ENCODE measurements at regions not wholly inside any gene's neighbourhood (a gene's known extent, or its start where the extent isn't known, plus 50 kb on each side); places are given as distances from the start of the nearest gene placed in this dataset.

DNA sequence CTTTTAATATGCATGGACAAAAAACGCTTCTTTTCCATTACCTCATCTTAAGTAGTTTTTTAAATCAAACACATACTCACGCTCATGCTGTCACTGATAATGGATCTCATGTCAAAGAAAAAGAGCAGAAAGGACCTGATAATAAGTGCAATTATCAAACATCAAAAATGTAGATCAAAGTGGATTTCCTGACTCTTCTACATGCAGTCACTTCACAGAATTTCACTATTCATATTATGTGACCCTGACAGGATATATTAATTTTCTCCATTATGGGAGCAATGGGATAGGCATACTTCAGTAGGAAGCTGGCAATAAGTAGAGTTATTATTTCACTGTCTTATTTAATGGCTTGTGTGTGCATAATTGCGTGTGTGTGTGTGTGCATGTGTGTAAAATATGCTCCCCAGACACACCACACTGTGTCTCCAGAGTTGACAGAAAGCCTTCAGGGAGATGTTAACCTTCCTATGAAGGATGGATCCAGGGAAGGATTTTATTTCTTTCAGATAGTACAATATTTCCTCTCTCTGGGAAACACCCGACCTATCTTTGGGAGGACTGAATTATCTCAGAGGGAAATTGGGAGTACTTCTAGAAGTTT, 445.2 kb downstream of the SH2D1A start:
- TF ChIP-seq REST (IDR thresholded peaks at IDR 0.05; ENCODE audit: insufficient read depth in 1 of 2, low read depth in 2 of 2, low read length in 2 of 2) (no peak), TAF1 (IDR thresholded peaks at IDR 0.05; ENCODE audit: borderline replicate concordance, insufficient read depth, low read length) (no peak), FOXP2 (optimal IDR thresholded peaks at IDR 0.05; ENCODE audit: borderline replicate concordance, extremely low read depth, extremely low read length, insufficient read depth) (no peak), POLR2AphosphoS5 (IDR thresholded peaks at IDR 0.05; ENCODE audit: low read depth, low read length) (no peak), SIN3A (IDR thresholded peaks at IDR 0.05; ENCODE audit: borderline replicate concordance, insufficient read depth, low read length) (no peak)

DNA sequence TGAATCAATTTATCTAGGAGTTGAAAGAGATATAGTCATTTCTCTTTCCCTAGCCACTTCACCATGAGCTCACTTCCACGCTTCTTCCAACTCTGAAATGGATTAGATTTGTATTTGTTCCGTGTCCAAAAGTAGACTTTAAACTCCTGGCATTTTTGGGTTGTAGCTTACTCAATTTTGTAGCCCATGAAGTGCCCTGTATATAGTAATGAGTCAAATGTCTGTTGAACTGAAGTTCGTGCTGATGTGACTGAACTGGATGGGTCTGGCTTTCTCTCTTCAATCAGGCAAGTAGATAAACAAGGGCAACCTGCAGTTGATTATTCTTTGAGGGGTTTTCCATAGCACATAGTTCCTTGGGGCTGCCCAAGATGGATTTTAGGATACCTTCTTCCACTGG, 450.6 kb downstream of the SH2D1A start:
- no peak for TF ChIP-seq SIN3A (IDR thresholded peaks at IDR 0.05; ENCODE audit: borderline replicate concordance, insufficient read depth, low read length)

DNA sequence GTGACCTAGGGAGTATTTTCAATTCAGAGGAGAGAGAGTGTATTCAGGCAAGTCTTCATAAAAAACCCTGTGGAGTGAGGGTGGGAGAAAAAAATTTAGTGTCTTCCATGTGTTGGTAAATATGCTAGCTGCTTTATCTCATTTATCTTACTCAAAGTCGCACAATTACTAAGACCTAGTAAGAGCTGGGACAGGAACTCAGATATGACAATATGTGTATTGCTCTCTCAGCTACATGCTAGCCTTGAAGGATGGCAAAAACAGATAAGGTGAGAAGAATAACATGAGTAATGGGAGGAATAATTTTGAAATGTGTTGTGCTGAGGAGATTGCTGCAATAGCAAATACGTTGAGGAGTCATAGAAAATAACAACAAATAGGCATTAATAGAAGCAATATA, 458.6 kb downstream of the SH2D1A start:
- no peak for TF ChIP-seq SIN3A (IDR thresholded peaks at IDR 0.05; ENCODE audit: borderline replicate concordance, insufficient read depth, low read length)
- TF ChIP-seq TAF1 (IDR thresholded peaks at IDR 0.05; ENCODE audit: borderline replicate concordance, insufficient read depth, low read length), result no peak
- no peak for TF ChIP-seq POLR2AphosphoS5 (IDR thresholded peaks at IDR 0.05; ENCODE audit: low read depth, low read length)
- TF ChIP-seq FOXP2 (optimal IDR thresholded peaks at IDR 0.05; ENCODE audit: borderline replicate concordance, extremely low read depth, extremely low read length, insufficient read depth), result no peak
- TF ChIP-seq REST (IDR thresholded peaks at IDR 0.05; ENCODE audit: insufficient read depth in 1 of 2, low read depth in 2 of 2, low read length in 2 of 2), result no peak

GRCh38 chrX:124805486-124805885, 459.1 kb downstream of the SH2D1A start:
- TF ChIP-seq TAF1 (IDR thresholded peaks at IDR 0.05; ENCODE audit: borderline replicate concordance, insufficient read depth, low read length), result no peak

DNA sequence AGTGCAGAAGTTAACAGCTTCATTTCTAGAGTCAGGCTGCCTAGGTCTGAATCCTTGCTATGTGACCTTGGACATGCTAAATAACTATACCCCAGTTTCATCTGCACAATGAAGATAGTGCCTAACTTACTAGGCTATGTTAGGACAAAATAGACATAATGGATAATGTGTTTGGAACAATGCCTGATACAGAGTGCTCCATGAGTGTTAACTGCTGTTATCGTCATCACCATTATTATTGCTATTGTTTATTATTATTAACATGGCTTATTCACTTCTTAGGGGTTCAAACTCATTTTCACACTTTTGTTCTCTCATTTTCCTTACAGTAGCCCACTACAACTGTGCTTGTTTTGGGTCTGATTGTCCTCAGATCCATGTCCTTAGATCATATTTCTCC, 467.7 kb downstream of the SH2D1A start:
- TF ChIP-seq POLR2AphosphoS5 (IDR thresholded peaks at IDR 0.05; ENCODE audit: low read depth, low read length), result no peak
- TF ChIP-seq SIN3A (IDR thresholded peaks at IDR 0.05; ENCODE audit: borderline replicate concordance, insufficient read depth, low read length), result no peak
- TF ChIP-seq TAF1 (IDR thresholded peaks at IDR 0.05; ENCODE audit: borderline replicate concordance, insufficient read depth, low read length), result no peak
- no peak for TF ChIP-seq REST (IDR thresholded peaks at IDR 0.05; ENCODE audit: insufficient read depth in 1 of 2, low read depth in 2 of 2, low read length in 2 of 2)
- TF ChIP-seq FOXP2 (optimal IDR thresholded peaks at IDR 0.05; ENCODE audit: borderline replicate concordance, extremely low read depth, extremely low read length, insufficient read depth), result no peak

- TF ChIP-seq SIN3A (IDR thresholded peaks at IDR 0.05; ENCODE audit: borderline replicate concordance, insufficient read depth, low read length) (no peak), TAF1 (IDR thresholded peaks at IDR 0.05; ENCODE audit: borderline replicate concordance, insufficient read depth, low read length) (no peak), FOXP2 (optimal IDR thresholded peaks at IDR 0.05; ENCODE audit: borderline replicate concordance, extremely low read depth, extremely low read length, insufficient read depth) (no peak), POLR2AphosphoS5 (IDR thresholded peaks at IDR 0.05; ENCODE audit: low read depth, low read length) (no peak), REST (IDR thresholded peaks at IDR 0.05; ENCODE audit: insufficient read depth in 1 of 2, low read depth in 2 of 2, low read length in 2 of 2) (no peak)
These were observed 471.7 kb downstream of the SH2D1A start for GRCh38 chrX:124818033-124818432.
